ENCODE measurements at regions not wholly inside any gene's neighbourhood (a gene's known extent, or its start where the extent isn't known, plus 50 kb on each side); places are given as distances from the start of the nearest gene placed in this dataset.

DNA sequence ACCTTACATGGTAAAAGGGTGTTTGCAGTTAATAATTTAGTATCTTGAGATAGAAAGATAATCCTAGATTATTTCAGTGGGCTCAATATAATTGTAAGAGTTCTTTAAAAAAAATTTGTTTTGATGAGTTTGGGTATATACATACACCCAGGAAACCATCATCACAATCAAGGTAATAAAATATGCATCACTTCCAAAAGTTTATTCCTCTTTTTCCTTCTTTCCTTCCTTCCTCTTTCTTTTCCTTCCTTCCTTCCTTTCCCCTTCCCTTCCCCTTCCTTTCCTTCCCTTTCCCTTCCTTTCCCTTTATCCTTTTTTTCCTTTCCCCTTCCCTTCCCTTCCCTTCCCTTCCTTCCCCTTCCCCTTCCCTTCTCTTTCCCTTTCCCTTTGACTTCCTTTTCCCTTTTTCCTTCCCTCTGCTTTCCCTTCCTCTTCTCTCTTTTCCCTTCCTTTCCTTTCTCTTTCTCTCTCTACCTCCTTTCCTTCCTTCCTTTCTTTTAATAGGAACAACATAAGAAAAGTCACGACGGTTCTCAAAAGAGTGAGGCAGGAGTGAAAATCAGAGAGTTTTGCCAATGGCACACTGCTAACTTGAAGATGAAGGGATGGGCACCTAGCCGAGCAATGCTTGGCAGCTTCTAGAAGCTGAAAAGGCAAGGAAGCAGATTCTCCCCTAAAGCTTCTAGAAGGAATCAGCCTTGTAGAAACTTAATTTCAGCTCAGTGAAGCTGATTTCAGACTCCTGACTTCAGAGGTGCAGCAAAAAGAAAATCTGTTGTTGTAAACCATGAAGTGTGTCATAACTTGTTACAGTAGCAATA lies 2050.2 kb upstream of the AGA start:
- H3K4me3 Mint-ChIP-seq (ENCODE audit: unreplicated experiment) = no peak overlapping the region
- H3K36me3 Mint-ChIP-seq (ENCODE audit: unreplicated experiment) = no peaks in the 10 kb centered on the region
- H3K27ac Mint-ChIP-seq (ENCODE audit: unreplicated experiment) = no peak overlapping the region
- TF ChIP-seq, protein P1, sequence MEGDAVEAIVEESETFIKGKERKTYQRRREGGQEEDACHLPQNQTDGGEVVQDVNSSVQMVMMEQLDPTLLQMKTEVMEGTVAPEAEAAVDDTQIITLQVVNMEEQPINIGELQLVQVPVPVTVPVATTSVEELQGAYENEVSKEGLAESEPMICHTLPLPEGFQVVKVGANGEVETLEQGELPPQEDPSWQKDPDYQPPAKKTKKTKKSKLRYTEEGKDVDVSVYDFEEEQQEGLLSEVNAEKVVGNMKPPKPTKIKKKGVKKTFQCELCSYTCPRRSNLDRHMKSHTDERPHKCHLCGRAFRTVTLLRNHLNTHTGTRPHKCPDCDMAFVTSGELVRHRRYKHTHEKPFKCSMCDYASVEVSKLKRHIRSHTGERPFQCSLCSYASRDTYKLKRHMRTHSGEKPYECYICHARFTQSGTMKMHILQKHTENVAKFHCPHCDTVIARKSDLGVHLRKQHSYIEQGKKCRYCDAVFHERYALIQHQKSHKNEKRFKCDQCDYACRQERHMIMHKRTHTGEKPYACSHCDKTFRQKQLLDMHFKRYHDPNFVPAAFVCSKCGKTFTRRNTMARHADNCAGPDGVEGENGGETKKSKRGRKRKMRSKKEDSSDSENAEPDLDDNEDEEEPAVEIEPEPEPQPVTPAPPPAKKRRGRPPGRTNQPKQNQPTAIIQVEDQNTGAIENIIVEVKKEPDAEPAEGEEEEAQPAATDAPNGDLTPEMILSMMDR (IDR thresholded peaks at IDR 0.05) = no peak
- DNase-seq (ENCODE audit: extremely low spot score, unreplicated experiment) = no peak
- no peaks in the 10 kb centered on the region for H3K27me3 Mint-ChIP-seq (ENCODE audit: unreplicated experiment)
- peaks cover 7% of the 10 kb centered on the region for H3K9me3 Mint-ChIP-seq (ENCODE audit: unreplicated experiment)
- no peaks in the 10 kb centered on the region for H3K4me1 Mint-ChIP-seq (ENCODE audit: unreplicated experiment)

DNA sequence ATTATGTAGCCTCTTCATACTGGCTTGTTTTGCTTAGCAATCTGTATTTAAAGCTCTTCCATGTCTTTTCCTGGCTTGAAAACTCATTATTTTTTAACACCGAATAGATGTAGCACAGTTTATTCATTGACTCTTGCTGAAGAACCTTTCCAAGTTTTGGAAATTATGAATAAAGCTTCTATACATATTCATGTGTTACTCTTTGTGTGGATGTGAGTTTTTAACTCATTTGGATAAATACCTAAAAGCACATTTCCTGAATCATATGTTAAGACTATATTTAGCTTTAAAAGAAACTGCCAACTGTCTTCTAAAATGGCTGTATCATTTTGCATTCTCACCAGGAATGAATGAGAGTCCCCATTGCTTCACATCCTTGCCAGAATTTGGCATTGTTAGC lies 2061.7 kb upstream of the AGA start:
- Mint-ChIP-seq H3K27ac (ENCODE audit: unreplicated experiment) (no peak overlapping the region), H3K9me3 (ENCODE audit: unreplicated experiment) (peaks cover 3% of the 10 kb centered on the region), H3K4me1 (ENCODE audit: unreplicated experiment) (no peaks in the 10 kb centered on the region), H3K4me3 (ENCODE audit: unreplicated experiment) (no peak overlapping the region), H3K27me3 (ENCODE audit: unreplicated experiment) (no peaks in the 10 kb centered on the region), H3K36me3 (ENCODE audit: unreplicated experiment) (no peaks in the 10 kb centered on the region)
- TF ChIP-seq, protein P1 (IDR thresholded peaks at IDR 0.05) = no peak
- no peak for DNase-seq (ENCODE audit: extremely low spot score, unreplicated experiment)

DNA sequence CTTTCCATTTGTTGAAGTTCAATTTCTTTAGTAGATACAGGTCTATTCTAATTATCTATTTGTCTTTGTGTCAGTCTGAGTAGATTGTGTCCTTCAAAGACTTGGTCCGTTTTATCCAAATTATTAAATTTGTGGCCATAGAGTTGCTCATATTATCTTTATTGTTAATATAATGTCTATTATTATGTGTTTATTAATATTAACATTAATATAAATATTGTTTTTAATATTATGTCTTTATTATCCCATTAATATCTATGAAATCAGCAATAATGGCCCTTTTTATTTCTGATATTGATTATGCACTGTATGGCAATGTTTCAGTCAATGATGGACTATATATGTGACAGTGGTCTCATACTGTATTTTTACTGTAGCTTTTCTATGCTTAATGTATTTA lies 2067.3 kb upstream of the AGA start:
- no peak for DNase-seq (ENCODE audit: extremely low spot score, unreplicated experiment)
- Mint-ChIP-seq H3K4me3 (ENCODE audit: unreplicated experiment) (no peak overlapping the region), H3K4me1 (ENCODE audit: unreplicated experiment) (peaks cover 19% of the 10 kb centered on the region), H3K27ac (ENCODE audit: unreplicated experiment) (no peak overlapping the region), H3K9me3 (ENCODE audit: unreplicated experiment) (peaks cover 7% of the 10 kb centered on the region), H3K27me3 (ENCODE audit: unreplicated experiment) (no peaks in the 10 kb centered on the region), H3K36me3 (ENCODE audit: unreplicated experiment) (no peaks in the 10 kb centered on the region)
- TF ChIP-seq, protein P1 (IDR thresholded peaks at IDR 0.05) = no peak

DNA sequence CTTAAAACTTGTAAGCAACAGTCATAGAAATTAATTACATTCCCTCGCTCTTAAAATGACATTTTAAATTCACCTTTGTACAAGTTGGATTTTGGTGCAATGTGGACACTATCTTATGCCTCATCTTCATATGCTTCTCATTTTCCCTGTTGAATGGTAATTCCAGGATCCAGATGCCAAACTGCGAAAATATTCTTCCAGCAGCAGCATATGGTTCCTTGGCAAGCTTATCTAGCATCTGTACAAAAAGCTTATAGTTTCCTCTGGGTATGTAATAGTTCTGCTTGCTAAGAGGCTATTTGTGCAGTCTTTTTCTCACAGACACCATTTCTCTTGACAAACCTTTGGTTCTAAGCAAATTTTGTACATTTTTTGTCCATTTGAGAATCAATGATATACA lies 2079.7 kb upstream of the AGA start:
- TF ChIP-seq, protein P1 (IDR thresholded peaks at IDR 0.05) = no peak

DNA sequence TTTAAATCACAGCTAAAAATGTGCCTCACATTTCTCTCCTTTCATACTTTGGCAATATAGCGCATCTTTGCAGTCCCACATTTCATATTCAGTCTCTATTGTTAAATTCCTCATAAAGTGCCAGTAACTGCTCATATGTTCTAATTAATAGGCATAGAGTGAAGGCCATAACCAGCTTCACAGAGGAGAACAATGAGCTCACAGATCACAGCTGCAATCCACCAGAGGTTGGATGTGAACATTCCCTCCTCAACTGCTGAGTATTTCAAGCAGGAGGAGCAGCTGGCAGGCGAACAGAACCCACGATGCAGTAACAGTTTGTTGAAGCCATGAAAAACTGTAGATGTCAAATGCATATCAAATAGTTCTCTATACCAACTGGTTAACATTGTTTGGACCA lies 2088.7 kb upstream of the AGA start:
- DNase-seq (ENCODE audit: extremely low spot score, unreplicated experiment) = no peak
- no peaks in the 10 kb centered on the region for H3K9me3 Mint-ChIP-seq (ENCODE audit: unreplicated experiment)
- no peak overlapping the region for H3K4me3 Mint-ChIP-seq (ENCODE audit: unreplicated experiment)
- H3K27me3 Mint-ChIP-seq (ENCODE audit: unreplicated experiment) = no peaks in the 10 kb centered on the region
- H3K36me3 Mint-ChIP-seq (ENCODE audit: unreplicated experiment) = no peaks in the 10 kb centered on the region
- TF ChIP-seq, protein P1 (IDR thresholded peaks at IDR 0.05) = no peak
- H3K27ac Mint-ChIP-seq (ENCODE audit: unreplicated experiment) = no peak overlapping the region
- peaks cover 4% of the 10 kb centered on the region for H3K4me1 Mint-ChIP-seq (ENCODE audit: unreplicated experiment)

More for the DNA sequence above, 2079.7 kb upstream of the AGA start:
- Mint-ChIP-seq H3K27ac (ENCODE audit: unreplicated experiment) (no peak overlapping the region), H3K4me3 (ENCODE audit: unreplicated experiment) (no peak overlapping the region), H3K9me3 (ENCODE audit: unreplicated experiment) (no peaks in the 10 kb centered on the region), H3K36me3 (ENCODE audit: unreplicated experiment) (peaks cover 2% of the 10 kb centered on the region), H3K27me3 (ENCODE audit: unreplicated experiment) (no peaks in the 10 kb centered on the region), H3K4me1 (ENCODE audit: unreplicated experiment) (peaks cover 2% of the 10 kb centered on the region)
- no peak for DNase-seq (ENCODE audit: extremely low spot score, unreplicated experiment)

Data from osteocyte (in vitro differentiated cells).